HG03571 (cell line): ENCODE measurements at regions not wholly inside any gene's neighbourhood (a gene's known extent, or its start where the extent isn't known, plus 50 kb on each side); places are given as distances from the start of the nearest gene placed in this dataset.
"Not testable (repeated sequence)": the region's sequence is repeated elsewhere in the genome, so short reads cannot be mapped to it uniquely, and the experiment has no call there.

Source experiments
- ATAC-seq: cut with Tn5 transposase; IDR thresholded peaks from one replicate; pipeline ENCODE4 v1.9.1; 2021; ENCODE audit not compliant: unreplicated experiment

DNA sequence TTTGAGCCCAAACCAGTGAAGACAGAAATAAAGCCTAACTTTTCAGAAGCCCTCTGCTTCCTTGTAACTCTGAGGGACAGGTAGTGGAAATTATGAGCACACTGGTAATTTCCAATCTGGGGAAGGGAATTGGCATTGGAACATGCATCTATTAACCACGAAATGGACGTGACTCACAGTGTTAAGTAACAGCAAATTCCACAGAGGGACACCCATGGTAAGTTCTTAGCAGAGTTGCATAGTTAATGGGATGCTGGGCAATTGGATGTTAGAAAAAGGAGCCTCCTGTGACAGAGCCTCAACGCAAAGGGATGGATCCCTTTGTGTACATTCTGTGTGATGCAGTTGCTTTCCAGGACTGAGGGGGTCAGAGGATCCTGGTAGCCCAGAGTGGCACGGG, 168.6 kb downstream of the SEMA6D start:
- no peak for ATAC-seq

DNA sequence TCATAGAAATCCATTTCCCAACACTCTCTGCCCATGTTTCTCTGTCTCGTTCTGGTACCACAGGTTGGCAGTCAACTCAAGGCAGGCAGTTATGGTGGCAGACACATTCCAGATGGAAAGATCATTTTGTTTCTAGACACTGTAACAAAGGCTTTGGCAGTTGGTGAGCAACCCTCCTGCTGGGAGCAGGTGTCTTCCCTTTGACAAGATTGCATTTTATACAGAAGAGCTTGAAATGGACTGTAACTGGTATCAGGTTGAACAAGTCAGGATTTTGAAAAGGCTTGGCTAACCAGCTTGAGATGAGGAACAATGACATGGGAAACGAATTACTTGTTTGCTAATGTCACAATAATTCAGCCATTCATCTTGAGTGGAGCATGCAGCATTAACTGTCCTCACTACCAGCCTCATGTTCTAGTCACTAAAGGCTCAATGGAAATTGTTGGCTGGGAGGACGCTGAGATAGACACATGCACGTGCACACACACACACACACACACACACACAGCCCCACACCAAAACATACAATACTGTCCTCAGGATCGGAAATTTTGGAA, 170.0 kb downstream of the SEMA6D start:
- ATAC-seq = no peak

DNA sequence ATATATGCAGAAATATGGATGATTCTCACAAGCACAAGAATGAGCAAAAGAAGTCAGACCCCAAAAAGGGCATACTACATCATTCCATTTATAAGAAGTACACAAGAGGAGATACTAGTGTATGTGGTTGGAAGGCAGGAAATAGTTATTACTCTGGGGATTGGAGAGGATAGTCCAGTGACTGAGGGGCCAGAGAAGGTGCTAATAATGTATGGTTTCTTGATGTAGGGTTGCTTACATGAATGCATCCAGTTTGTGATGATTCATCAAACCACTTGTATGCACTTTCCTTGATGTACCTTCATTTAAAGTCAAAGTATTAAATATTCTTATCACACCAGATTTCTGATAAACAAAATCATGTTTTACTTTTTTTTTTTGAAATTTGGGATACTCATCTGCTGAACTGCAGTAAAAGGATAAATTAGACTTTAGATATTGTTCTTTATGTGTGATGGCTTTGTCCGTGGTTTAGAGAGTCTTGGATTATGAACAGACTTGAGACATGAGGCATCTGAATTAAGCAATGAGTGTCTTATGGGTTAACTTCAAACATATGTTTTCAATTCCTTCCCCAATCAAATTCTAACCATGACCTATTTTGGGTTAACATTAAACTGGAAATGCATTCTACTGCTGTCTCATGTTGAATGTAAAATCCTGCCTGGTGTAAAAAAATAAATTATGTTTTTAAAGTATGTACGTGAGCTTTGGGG, 171.2 kb downstream of the SEMA6D start:
- no peak for ATAC-seq

DNA sequence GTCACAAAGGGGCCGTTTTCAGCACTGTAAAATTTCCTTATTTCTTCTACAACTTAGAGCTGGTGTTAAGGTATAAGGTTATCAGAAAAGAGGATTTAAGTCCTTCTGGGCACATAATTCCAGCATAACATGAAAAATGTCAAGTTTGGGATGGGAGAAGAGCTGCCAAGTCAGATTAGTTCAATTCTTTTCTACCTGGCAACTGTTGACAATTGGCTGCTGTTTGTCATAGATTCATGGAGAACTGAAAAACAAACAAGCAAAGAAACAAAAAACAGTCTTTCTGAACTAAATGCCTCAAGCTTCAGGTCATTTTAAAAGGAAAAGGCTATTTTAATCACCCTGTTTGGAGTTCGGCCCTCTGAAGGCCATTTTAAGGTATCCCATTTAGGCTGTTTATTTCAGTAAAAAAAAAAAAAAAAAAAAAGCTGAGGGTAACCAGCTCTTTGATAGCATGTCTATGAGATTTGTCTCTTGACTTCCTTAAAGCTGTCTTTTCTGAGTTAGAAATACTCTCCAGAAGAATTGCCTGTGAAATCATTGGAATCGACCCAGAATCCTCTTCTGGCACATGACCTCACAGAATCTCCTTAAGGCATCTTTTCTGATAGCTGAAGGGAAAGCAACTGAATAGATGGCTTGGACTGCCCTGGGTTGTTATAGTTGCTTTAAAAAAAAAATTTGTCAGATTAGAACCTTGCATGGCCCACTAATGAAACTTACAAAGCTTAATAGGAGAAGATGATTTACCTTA, 173.3 kb downstream of the SEMA6D start:
- no peak for ATAC-seq

- ATAC-seq = no peak
Observed at GRCh38 chr15:47897525-47897924, 180.2 kb downstream of the SEMA6D start.

DNA sequence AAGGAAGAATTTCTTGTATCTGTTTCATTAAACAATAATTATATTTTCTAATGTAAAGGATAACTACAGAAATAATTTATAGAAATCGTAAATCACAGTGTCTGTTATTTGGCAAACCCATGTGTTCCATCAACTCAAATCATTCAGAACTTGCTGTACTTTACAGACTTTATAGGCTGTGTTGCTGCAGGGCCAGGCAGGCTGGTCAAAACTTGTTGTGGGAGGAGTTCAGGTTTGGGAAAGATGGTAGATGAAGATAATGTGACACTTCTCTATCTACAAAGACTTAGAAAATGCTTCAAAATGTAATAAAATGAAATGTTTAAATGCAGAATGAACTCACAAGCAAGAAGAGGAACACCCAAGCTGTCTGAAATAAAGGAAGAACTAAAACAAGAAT, 183.4 kb downstream of the SEMA6D start:
- no peak for ATAC-seq

DNA sequence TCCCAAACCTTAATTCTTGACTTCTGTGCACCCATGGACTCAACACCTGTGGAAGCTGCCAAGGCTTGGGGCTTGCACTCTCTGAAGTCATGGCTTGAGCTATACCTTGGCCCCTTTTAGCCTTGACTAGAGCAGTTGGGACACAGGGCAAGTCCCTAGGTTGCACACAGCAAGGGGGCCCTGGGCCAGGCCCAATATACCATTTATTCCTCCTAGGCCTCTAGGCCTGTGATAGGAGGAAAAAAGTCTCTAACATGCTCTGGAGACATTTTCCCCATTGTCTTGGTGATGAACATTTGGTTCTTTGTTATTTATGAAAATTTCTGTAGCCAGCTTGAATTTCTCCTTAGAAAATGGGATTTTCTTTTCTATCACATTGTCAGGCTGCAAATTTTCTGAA, 186.1 kb downstream of the SEMA6D start:
- ATAC-seq = no peak

DNA sequence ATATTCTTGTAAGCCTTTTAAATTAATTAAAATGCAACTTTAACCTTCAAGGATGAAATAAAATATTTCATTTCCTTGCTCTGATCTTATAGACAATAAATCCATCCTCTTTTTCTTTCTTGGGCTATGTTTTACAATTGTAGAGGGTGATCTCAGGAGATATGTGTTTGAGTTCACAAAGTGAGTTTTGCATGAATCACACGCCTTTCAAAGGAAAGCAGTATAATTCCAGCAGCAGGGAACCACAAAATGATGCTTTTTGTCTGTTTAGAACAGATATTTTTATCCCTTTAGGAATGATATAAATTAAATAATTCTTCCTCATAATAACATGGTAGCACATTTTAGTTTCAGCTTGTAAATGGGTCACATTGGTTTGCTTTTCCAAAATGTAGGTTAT, 191.2 kb downstream of the SEMA6D start:
- no peak for ATAC-seq

GRCh38 chr15:47908950-47909670, 191.8 kb downstream of the SEMA6D start:
- ATAC-seq = no peak

DNA sequence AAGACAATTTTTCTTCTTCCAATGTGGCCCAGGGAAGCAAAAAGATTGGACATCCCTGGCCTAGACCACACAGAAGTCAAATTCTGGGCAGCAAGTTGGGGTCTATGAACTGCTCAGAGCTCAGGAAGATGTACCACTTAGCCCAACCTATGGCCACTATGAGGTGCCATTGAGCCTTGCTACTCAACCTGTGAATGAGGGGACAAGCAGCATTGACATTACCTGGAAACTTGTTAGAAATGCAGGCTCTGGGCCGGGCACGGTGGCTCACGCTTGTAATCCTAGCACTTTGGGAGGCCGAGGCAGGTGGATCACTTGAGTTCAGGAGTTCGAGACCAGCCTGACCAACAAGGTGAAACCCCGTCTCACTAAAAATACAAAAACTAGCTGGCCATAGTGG, 195.6 kb downstream of the SEMA6D start:
- not testable (repeated sequence) for ATAC-seq

DNA sequence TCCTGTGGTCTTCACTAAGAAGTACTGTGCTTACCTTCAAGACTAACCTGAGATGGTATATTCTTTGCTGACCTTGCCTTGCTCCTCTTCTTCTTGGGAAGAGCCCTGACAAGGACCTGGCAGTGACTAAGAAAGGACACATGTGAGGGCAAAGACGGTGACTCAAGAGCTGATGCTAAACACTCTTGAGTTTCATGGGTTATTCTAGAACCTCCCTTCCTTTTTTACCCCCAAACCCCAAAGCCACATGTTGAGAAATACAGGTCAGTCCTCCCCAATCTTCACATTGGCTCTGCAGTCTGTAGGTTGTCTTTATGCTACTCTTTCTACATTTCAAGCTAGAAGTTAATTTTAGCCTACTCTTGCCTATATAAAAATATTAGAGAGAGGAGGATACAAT, 200.6 kb downstream of the SEMA6D start:
- no peak for ATAC-seq

- no peak for ATAC-seq
Observed at GRCh38 chr15:47918877-47919276, 201.6 kb downstream of the SEMA6D start.

DNA sequence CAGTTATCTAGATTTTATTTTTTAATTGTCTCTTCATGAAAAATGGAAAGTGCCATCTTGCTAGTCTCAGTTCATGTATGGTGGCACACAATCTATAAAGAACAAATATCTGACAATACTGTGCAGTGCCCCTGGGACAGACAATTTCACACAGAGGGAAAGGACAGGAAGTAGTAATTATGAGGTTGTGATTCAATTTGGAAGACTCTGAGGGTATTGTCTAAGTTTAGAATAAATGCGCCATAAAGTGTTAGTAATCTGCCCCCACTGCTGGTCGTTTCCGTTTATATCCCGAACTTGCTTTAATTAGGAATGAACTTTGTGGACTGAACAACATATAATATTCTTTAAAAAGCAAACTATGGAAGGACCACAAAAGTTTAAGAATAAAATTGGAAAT, 196.4 kb upstream of the SLC24A5 start:
- ATAC-seq = no peak

GRCh38 chr15:47929138-47929803, 191.5 kb upstream of the SLC24A5 start:
- no peak for ATAC-seq

GRCh38 chr15:47932261-47932660, 188.5 kb upstream of the SLC24A5 start:
- no peak for ATAC-seq

- no peak for ATAC-seq
Observed at GRCh38 chr15:47932951-47933641, 187.7 kb upstream of the SLC24A5 start.

DNA sequence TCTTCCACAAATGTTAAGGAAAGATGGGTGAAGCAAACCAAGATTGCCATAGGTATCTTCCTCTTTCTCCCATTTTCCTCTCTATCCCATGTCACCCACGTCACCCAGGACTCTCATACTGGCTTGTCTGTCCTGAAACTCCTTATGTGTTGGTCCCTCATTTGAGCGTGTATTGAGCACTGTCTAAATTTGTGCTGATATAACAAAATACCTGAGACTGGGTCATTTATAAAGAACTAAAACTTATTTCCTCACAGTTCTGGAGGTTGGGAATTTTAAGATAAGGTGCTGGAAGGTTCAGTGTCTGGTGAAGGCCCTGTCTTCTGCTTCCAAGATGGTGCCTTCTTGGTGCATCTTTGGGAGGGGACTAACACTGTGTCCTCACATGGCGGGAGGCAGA, 186.9 kb upstream of the SLC24A5 start:
- no peak for ATAC-seq

DNA sequence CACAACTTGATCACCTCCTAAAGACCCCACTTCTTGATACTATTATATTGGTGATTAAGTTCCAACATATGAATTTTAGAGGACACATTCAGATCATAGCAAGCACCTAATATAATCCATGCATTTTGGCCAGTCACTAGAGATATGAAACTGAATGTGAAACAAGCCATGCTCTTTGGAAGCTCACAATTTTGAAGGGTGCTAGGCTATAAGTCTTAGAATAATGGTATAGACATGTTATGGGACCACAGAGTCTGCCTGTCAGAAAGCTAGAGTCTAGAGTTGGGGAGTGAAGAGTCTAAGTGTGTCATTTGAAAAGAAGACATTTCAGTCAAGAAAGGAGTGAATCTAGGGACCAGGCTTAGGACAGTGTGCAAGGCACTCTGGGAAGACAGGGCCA, 186.4 kb upstream of the SLC24A5 start:
- ATAC-seq = no peak

GRCh38 chr15:47937834-47938233, 183.0 kb upstream of the SLC24A5 start:
- ATAC-seq = no peak

GRCh38 chr15:47944637-47945288, 176.0 kb upstream of the SLC24A5 start:
- no peak for ATAC-seq
